Activated naive CD8-positive, alpha-beta T cell treated with anti-CD3 and anti-CD28 coated beads, Interleukin-2, amount 10 ng/mL, durations not matched to agents 7 days and 5 days (primary cell): ENCODE measurements at regions not wholly inside any gene's neighbourhood (a gene's known extent, or its start where the extent isn't known, plus 50 kb on each side); places are given as distances from the start of the nearest gene placed in this dataset.
"Not testable (repeated sequence)": the region's sequence is repeated elsewhere in the genome, so short reads cannot be mapped to it uniquely, and the experiment has no call there.

ENCODE experiments used
- ATAC-seq: fragments of 150-1000 bp; cut with Tn5 transposase; one replicate; pipeline ENCODE4 v1.10.0; 2021; ENCODE audit warnings: low read depth, moderate library complexity
- POLR2A ChIA-PET: fragments of 350-600 bp; sonication (Branson Sonifier 250); formaldehyde crosslinking; loops from one replicate; lab custom pipeline; 2021; ENCODE audit warnings: antibody characterized with exemption; lab: Charles Lee
- DNase-seq: peaks from one replicate; pipeline ENCODE4 v3.0.0; 2021
- H3K27ac Mint-ChIP-seq: one replicate; pipeline ENCODE4 v1.8.0; 2022; ENCODE audit warnings: mild to moderate bottlenecking, mixed read lengths
- H3K27me3 Mint-ChIP-seq: one replicate; pipeline ENCODE4 v1.8.0; 2022; ENCODE audit warnings: mild to moderate bottlenecking, moderate library complexity, mixed read lengths
- H3K36me3 Mint-ChIP-seq: one replicate; pipeline ENCODE4 v1.8.0; 2021; ENCODE audit warnings: mild to moderate bottlenecking, mixed read lengths
- H3K4me1 Mint-ChIP-seq: one replicate; pipeline ENCODE4 v1.8.0; 2021; ENCODE audit warnings: mixed read lengths
- H3K4me3 Mint-ChIP-seq: one replicate; pipeline ENCODE4 v1.8.0; 2022; ENCODE audit warnings: mild to moderate bottlenecking, moderate library complexity, mixed read lengths
- H3K9me3 Mint-ChIP-seq: one replicate; pipeline ENCODE4 v1.8.0; 2021; ENCODE audit warnings: mixed read lengths

DNA sequence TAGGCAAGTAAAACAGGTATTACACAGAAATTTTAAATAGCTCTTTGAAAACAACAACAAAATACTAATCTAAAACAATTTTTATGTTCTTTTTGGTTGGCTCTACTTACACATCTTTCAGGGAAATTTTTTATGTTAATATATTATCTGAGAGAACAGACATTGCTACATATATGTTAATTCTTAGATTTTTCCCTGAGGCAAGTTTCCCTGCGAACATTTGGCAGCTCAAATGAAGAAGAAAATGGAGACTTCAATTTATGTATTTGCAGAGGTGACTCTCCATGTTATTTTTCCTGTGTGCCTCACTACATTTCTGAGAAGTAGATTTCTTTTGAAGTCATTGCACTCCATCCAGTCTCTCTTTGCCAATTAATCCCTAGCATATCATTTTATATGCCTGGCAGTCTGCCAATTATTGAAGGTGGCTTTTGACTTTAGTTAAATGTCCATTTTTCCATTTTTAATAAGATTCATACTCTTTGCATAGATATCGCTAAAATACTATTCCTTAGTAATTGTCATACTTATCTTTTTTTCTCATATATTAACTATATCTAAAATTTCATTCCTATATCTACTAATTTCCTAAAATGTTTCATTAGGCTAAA, 908.2 kb upstream of the CDH10 start:
- no peak for ATAC-seq
- POLR2A ChIA-PET, result no interaction called here

DNA sequence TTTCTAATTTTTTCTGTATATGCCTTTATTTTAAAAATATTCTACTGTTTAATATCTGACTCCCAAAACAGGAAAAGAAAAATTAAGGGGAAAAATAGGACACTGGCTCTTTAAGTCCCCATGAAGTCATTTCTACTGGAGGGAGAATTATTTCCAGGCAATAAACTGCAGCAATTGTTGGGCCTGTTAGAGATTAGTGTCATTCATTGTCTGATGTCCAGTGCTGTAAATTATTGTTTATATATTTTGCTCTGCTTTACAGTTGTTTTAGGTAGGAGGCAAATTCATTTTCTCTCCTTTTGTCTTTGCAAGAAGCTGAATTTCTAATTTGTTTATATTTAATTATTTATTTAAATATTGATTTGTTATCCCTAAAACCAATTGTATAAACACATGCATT, 906.0 kb upstream of the CDH10 start:
- no peaks in the 10 kb centered on the region for H3K27me3 Mint-ChIP-seq
- H3K9me3 Mint-ChIP-seq, result peaks cover 3% of the 10 kb centered on the region
- POLR2A ChIA-PET, result no interaction called here
- no peak for ATAC-seq
- no peak overlapping the region for H3K27ac Mint-ChIP-seq
- no peaks in the 10 kb centered on the region for H3K36me3 Mint-ChIP-seq
- no peak overlapping the region for H3K4me3 Mint-ChIP-seq
- no peaks in the 10 kb centered on the region for H3K4me1 Mint-ChIP-seq
- no peak for DNase-seq

More for the DNA sequence above, 908.2 kb upstream of the CDH10 start:
- Mint-ChIP-seq H3K4me1 (no peaks in the 10 kb centered on the region), H3K27ac (no peak overlapping the region), H3K36me3 (no peaks in the 10 kb centered on the region), H3K27me3 (no peaks in the 10 kb centered on the region), H3K4me3 (no peak overlapping the region), H3K9me3 (peaks cover 1% of the 10 kb centered on the region)
- DNase-seq, result no peak

DNA sequence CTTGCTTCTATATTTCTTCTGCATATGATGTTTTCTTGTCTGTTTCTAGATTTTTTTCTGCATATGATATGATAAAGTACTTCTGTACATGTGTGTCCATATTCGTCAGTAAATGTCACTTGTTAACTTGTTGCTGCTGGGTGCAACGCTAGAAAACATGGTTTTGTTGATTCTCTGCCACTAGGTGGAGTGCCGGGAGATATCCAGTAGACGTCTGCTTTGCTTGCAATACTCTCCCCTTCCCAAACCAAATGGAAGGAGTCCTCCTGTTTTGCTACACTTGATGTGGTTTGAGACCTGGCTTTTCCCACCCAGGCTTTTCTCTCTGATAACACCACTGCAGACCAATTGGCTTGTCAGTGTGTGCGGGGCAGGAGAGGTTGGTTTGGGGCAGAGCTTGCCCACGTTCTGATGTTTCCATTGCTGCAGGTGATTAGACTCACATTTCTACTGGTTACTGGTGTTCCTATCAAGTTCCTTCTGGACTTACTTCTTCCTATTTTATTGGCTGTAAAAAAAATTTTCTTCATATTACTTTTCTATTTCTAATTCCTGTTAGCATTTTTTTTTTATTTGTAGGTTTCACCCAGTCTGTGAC, 900.0 kb upstream of the CDH10 start:
- Mint-ChIP-seq H3K4me1 (no peaks in the 10 kb centered on the region), H3K27me3 (no peaks in the 10 kb centered on the region), H3K27ac (no peak overlapping the region), H3K9me3 (peaks cover 2% of the 10 kb centered on the region), H3K4me3 (no peak overlapping the region), H3K36me3 (no peaks in the 10 kb centered on the region)
- ATAC-seq, result no peak
- DNase-seq, result no peak
- POLR2A ChIA-PET, result no interaction called here

DNA sequence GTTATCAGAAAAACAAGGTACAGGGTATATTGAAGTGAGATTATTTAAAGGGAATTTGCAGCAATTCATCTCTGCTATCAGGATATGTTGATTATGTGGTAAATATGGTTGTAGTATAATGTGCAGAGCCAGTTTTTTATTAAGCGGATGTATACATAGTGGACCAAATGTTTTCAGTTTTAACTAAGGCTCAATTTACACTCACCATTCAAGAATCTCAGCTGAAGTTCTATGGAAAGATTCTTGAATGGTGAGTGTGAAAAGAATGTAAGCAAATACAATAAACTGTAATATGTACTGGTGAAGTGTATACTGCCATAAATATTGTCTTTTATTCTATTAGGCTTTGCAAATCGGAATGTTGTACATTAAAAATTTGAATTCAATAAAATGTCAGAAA, 895.9 kb upstream of the CDH10 start:
- Mint-ChIP-seq H3K4me3 (no peak overlapping the region), H3K9me3 (no peaks in the 10 kb centered on the region), H3K27ac (no peak overlapping the region), H3K4me1 (no peaks in the 10 kb centered on the region), H3K27me3 (no peaks in the 10 kb centered on the region), H3K36me3 (no peaks in the 10 kb centered on the region)
- ATAC-seq (no peak), DNase-seq (no peak)
- POLR2A ChIA-PET, result no interaction called here

DNA sequence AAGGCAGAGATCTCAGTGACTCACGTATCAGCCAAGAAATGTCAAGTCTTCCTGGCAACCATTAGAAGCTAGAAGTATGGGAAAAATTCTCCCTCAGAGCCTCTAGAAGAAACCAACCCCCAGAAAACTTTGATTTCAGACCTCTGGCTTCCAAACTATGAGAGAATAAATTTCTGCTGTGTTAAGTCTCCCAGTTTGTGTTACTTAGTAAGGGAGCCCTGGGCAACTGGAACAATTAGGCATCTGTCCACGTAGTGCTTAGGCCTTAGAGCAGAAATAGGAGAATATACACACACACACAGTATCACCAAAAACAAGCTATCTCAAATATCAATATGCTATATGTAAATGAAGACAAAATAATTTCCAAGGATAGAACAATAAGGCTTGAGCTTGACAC, 894.8 kb upstream of the CDH10 start:
- ATAC-seq (no peak), DNase-seq (no peak)
- no peaks in the 10 kb centered on the region for H3K4me1 Mint-ChIP-seq
- no peaks in the 10 kb centered on the region for H3K27me3 Mint-ChIP-seq
- no peak overlapping the region for H3K27ac Mint-ChIP-seq
- H3K9me3 Mint-ChIP-seq, result no peaks in the 10 kb centered on the region
- no peaks in the 10 kb centered on the region for H3K36me3 Mint-ChIP-seq
- no peak overlapping the region for H3K4me3 Mint-ChIP-seq
- POLR2A ChIA-PET, result no interaction called here

DNA sequence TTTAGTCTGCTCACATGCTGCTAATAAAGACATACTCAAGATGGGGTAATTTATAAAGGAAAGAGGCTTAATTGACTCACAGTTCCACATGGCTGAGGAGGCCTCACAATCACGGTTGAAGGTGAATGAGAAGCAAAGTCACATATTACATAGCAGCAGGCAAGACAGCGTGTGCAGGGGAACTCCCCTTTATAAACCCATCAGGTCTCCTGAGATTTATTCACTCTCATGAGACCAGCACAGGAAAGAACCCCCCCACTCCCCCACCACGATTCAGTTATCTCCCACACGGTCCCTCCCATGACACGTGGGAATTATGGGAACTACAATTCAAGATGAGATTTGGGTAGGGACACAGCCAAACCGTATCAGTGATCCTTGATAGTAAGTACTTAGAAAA, 891.7 kb upstream of the CDH10 start:
- H3K9me3 Mint-ChIP-seq, H3K36me3 Mint-ChIP-seq, H3K4me3 Mint-ChIP-seq, DNase-seq, H3K4me1 Mint-ChIP-seq, POLR2A ChIA-PET, H3K27me3 Mint-ChIP-seq, H3K27ac Mint-ChIP-seq, ATAC-seq: not testable (repeated sequence)

DNA sequence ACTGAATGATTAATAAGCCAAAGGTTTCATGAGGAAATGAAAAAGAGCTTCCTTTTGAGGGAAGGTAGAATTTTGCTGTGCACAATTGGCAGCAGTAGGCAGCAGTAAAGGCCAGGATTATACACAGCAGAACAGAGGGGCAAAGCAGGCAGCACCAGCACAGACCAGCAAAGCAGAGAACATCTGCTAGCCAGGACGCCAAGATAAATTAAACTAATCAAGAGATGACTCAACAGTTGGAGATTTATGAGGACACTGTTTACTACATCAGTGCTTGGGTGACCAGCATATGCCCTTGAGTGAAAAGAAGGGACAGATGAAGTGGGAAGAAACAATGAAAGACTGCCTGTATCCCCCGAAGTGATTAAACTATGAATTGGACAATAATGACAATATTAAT, 871.4 kb upstream of the CDH10 start:
- Mint-ChIP-seq H3K4me3 (no peak overlapping the region), H3K27ac (no peak overlapping the region), H3K9me3 (peaks cover 4% of the 10 kb centered on the region), H3K36me3 (no peaks in the 10 kb centered on the region), H3K4me1 (no peaks in the 10 kb centered on the region), H3K27me3 (no peaks in the 10 kb centered on the region)
- no peak for ATAC-seq
- POLR2A ChIA-PET, result no interaction called here
- no peak for DNase-seq

DNA sequence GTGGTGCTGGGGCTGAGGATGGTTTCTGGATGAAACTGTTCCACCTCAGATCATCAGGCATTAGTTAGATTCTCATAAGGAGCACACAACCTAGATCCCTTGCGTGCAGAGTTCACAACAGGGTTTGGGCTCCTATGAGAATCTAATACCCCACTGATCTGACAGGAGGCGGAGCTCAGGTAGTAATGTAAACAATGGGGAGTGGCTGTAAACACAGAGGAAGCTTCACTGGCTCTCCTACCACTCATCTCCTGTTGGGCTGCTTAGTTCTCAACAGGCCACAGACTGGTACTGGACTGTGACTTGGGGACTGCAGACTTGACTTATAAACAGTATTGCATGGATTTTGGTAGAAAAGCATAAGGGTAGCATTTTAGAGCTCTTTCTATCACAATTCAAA, 870.7 kb upstream of the CDH10 start:
- no peak for ATAC-seq
- Mint-ChIP-seq H3K36me3 (no peaks in the 10 kb centered on the region), H3K9me3 (peaks cover 4% of the 10 kb centered on the region), H3K4me1 (no peaks in the 10 kb centered on the region), H3K27me3 (no peaks in the 10 kb centered on the region), H3K27ac (no peak overlapping the region), H3K4me3 (no peak overlapping the region)
- DNase-seq, result no peak
- POLR2A ChIA-PET, result no interaction called here

DNA sequence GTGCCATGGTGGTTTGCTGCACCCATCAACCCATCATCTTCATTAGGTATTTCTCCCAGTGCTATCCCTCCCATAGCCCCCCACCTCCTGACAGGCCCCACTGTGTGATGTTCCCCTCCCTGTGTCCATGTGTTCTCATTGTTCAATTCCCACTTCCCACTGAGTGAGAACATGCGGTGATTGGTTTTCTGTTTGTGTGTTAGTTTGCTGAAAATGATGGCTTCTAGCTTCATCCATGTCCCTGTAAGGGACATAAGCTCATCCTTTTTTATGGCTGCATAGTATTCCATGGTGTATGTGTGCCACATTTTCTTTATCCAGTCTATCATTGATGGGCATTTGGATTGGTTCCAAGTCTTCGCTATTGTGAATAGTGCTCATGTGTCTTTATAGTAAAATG, 865.9 kb upstream of the CDH10 start:
- POLR2A ChIA-PET, H3K36me3 Mint-ChIP-seq, H3K4me3 Mint-ChIP-seq, H3K4me1 Mint-ChIP-seq, H3K27me3 Mint-ChIP-seq, DNase-seq, H3K9me3 Mint-ChIP-seq, H3K27ac Mint-ChIP-seq, ATAC-seq: not testable (repeated sequence)

DNA sequence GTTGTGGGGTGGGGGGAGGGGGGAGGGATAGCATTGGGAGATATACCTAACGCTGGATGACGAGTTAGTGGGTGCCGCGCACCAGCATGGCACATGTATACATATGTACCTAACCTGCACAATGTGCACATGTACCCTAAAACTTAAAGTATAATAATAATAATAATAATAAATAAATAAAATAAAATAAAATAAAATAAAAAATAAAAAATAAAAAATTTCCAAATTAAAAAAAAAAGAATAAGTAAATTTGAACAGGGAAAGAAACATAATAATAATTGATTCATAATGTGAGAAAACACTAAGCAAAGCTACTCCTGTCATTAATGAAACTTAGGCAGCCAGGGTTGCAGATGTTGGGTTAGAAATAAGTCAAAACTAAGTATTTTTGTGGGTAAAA, 863.2 kb upstream of the CDH10 start:
- POLR2A ChIA-PET, DNase-seq, H3K36me3 Mint-ChIP-seq, H3K27ac Mint-ChIP-seq, H3K27me3 Mint-ChIP-seq, H3K4me1 Mint-ChIP-seq, H3K4me3 Mint-ChIP-seq, ATAC-seq, H3K9me3 Mint-ChIP-seq: not testable (repeated sequence)

DNA sequence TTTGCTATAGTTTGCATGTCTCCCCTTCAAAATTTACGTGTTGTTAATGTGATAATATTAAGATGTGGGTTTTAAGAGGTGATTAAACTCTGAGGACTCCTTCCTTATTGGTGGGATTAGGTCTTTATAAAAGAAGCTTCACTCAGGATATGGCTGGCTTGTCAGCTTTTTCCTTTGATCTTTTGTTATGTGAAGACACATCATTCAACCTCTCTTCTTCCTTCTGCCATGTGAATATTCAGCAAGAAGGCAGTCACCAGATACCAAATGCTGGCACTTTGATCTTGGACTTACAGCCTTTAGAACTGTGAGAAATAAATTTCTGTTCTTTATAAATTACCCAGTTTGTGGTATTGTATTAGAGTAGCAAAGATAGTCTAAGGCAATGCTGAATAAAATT, 855.9 kb upstream of the CDH10 start:
- DNase-seq, result no peak
- no peak for ATAC-seq
- Mint-ChIP-seq H3K27me3 (no peaks in the 10 kb centered on the region), H3K4me3 (no peak overlapping the region), H3K4me1 (no peaks in the 10 kb centered on the region), H3K9me3 (peaks cover 5% of the 10 kb centered on the region), H3K27ac (no peak overlapping the region), H3K36me3 (no peaks in the 10 kb centered on the region)
- POLR2A ChIA-PET, result no interaction called here

DNA sequence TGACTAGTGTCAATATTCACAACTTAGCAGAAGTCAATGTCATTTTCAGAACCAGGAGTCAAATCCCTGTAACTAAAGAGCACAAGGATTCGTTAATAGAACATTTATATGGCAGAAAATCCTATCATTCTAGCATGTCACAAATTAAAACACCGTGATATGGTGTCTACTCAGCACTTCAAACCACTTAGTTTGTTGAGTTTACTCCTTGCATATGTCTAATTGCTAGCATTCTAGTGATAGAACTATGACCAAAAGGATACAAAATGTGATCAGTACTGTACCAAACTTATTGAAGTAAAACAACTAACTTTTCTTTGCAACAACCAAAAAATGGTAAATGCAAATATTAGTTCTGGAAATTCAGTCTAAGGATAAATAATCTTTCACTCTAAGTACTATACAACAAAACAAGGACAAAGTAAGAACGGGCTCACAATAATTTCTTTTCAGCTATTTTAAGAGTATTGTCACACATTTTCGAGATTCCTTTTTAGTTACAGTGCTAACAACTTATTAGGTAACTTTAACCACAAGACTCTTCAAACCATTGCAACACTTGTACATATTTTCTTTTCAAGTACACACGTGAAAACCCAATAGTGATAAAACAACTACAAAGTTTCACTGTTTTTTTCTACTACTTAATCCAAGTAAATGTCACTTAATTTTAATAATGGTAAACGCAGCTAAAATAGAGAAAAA, 845.2 kb upstream of the CDH10 start:
- H3K4me3 Mint-ChIP-seq, result no peak overlapping the region
- H3K4me1 Mint-ChIP-seq, result no peaks in the 10 kb centered on the region
- POLR2A ChIA-PET, result no interaction called here
- DNase-seq (no peak), ATAC-seq (no peak)
- H3K9me3 Mint-ChIP-seq, result peaks cover 5% of the 10 kb centered on the region
- H3K36me3 Mint-ChIP-seq, result no peaks in the 10 kb centered on the region
- no peaks in the 10 kb centered on the region for H3K27me3 Mint-ChIP-seq
- no peak overlapping the region for H3K27ac Mint-ChIP-seq

DNA sequence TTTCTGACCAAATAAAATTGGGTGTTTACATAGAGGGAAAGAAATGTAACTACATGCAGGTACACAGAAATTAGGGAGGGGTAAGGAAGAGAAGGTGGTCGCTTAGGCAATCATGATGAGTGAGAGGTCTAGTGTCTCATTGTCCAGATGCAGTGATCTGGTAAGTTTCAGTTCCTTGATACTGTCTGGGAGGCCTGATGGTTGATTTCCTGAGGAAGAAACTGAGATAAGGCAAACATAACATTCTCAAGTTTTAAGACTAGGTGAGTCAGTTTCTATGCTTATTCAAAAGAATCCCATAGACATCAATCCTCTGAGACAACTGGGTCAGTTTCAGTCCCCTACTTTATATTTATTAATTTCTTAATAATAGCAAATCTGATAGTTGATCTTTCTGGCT, 843.3 kb upstream of the CDH10 start:
- H3K9me3 Mint-ChIP-seq, result peaks cover 3% of the 10 kb centered on the region
- DNase-seq (no peak), ATAC-seq (no peak)
- H3K27me3 Mint-ChIP-seq, result no peaks in the 10 kb centered on the region
- POLR2A ChIA-PET, result no interaction called here
- H3K27ac Mint-ChIP-seq, result no peak overlapping the region
- no peak overlapping the region for H3K4me3 Mint-ChIP-seq
- H3K4me1 Mint-ChIP-seq, result no peaks in the 10 kb centered on the region
- no peaks in the 10 kb centered on the region for H3K36me3 Mint-ChIP-seq

DNA sequence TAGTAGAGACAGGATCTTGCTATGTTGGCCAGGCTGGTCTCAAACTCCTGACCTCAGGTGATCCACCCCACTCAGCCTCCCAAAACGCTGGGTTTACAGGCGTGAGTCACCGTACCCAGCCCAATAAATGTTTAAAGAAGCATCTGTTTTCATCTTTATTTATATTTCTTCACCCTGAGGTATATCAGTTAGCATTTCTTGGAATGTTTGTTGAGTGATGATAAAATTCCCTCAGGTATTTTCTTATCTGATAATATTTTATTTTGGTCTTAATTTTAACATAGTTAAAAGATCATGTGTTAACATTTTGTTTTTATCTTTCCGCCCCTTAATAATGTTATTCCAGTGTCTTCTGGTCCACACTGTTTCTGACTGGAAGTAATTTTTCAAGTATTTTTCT, 839.6 kb upstream of the CDH10 start:
- Mint-ChIP-seq H3K36me3 (no peaks in the 10 kb centered on the region), H3K9me3 (peaks cover 3% of the 10 kb centered on the region), H3K27me3 (no peaks in the 10 kb centered on the region), H3K4me3 (no peak overlapping the region), H3K4me1 (no peaks in the 10 kb centered on the region), H3K27ac (no peak overlapping the region)
- DNase-seq (no peak), ATAC-seq (no peak)
- POLR2A ChIA-PET, result no interaction called here
